Myocyte (in vitro differentiated cells): ENCODE measurements at regions not wholly inside any gene's neighbourhood (a gene's known extent, or its start where the extent isn't known, plus 50 kb on each side); places are given as distances from the start of the nearest gene placed in this dataset.
"Not testable (repeated sequence)": the region's sequence is repeated elsewhere in the genome, so short reads cannot be mapped to it uniquely, and the experiment has no call there.

Experiments
- DNase-seq: peaks from one replicate; pipeline ENCODE4 v3.0.0-alpha.2; 2012; ENCODE audit warnings: low read depth

DNA sequence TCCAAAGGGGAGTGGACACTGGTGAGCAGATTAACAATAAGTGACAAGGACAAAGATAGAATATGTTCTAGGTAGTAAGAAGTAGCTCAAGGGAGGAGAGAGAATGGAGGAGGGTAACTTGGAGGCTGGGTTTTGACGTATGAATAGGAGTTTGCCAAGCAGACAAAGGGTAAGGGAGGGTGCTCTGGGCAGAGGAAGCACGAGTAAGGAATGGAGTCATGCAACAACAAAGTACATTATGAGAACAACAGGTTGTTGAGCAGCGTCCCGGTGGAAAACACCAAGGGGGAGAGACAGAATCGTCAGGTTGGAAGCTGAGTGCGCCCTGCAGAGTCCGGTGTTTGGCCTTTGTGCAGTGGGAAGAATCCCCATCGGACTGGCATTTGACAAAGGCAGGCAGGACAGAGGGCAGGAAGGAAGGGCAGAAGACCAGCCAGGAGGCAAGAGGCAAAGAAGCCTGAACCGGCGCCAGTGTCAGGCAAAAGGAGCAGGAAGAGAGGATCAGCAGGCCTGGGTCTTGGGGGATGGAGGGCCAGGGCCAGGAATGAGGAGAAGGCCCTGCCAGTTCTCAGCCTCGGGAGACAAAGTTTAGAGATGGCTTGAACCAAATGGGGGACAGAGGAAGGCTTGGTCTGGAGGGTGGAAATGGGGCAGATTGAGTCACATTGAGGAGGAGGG, 134.3 kb upstream of the TNRC6C start:
- DNase-seq: no peak

DNA sequence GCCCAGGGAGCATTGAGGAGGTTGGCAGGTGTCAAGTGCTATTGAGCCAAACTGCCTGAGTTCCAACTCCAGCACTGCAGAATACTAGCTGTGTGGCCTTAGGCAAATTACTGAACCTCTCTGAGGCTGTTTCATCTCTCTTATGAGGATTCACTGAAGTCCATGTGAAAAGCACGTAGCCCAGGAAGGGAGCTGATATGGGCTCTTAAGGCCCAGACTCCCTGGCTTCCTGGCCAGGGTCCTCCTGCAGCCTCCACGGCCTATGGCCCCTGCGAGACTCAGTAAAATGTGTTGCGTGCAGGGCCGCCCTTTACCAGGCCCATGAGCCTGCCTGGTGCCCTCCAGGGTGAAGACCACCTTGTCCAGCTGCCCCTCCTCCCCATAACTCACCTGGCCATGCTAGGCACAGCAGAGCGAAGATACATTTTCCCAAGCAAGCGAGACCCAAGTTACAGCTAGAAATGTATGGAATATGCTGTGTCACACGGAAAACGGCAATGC, 133.7 kb upstream of the TNRC6C start:
- no peak for DNase-seq

DNA sequence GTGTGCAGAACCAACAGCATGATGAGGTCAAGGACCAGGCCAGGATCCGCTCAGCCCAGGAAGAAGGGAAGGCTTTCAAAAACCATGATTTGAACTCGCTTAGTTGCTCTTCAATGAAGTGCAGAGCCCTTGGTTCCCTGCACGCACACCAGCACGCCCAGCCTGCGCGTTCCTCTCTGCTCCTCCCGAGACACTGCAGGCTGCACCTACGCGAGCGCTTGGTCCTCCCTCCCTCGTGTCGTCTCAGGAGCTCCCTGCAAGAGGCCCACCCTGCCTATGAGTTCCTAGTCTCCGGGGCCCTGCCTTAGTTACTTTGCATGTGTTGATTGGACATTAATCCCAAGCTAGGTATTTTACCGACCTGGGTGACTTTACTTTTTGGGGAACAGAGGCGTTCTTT, 132.9 kb upstream of the TNRC6C start:
- DNase-seq: no peak

DNA sequence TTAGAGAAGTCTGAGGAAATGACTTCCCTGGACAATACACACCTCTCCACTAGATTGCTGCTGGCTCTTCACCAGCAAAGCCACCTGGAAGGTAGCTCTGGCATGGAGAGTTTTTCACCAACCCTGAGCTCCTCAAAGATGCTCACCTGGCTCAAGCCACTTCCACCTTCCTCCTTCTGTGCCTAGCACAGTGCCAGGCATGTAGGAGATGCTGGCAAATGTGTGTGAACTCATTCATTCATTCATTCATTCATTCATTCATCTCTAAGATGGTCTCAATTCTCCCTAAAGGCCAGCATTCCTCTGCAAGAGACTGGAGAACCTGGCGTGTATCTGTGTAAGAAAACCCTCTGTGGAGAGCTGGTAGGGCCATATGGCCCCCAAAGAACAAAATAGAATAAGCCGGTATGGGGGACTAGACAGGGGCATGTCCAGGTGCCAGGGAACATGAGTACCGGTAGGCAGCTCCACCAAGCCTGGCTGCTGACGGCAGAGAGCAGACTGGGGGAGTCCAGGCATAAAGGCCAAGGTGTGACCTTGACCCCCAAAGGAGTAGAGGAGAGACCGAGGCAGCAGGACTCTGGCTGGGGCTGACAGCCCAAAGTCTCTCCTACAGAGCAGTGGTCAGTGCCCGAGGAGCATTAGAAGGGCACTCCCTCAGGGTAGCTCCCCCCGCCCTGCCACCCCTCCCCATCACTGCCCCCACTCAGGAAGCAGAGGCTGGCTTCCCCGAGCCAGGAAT, 132.2 kb upstream of the TNRC6C start:
- DNase-seq: no peak

DNA sequence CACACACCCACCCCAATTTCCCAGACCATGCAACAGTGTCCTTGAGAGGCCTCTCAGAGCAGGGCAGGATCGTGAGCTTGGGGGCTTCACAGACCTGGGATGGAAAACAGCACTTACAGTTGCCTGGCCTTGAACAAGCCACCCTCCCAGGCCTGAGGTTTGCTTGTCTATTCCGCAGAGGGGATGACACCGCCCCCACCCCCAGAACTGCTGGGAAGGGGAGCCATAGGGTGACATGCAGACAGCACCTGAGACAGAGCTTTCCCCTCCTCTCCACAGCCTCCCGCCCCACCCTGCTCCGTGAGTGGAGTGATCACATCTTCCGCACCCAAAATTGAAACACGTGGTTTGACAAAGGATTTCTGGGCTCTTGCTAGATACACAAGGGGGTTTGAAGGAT, 131.5 kb upstream of the TNRC6C start:
- no peak for DNase-seq

DNA sequence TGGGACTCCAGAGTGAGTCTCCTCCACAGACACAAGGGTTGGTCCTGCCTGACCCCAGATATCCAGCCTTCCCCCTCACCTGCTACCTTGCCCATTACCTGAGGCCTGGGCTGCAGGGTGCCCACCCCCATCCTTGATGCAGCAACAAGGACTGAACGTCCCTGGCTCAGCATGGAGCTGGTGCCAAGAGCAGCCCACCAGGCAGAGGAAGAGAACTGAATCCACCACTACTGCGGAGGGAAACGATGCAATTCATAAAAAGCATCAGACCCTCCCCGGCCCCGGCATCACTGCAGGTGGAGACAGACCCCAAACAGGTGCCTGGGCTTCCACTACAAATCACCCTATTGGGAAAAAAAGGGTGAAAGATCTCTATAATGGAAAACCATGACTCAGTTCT, 131.0 kb upstream of the TNRC6C start:
- no peak for DNase-seq

DNA sequence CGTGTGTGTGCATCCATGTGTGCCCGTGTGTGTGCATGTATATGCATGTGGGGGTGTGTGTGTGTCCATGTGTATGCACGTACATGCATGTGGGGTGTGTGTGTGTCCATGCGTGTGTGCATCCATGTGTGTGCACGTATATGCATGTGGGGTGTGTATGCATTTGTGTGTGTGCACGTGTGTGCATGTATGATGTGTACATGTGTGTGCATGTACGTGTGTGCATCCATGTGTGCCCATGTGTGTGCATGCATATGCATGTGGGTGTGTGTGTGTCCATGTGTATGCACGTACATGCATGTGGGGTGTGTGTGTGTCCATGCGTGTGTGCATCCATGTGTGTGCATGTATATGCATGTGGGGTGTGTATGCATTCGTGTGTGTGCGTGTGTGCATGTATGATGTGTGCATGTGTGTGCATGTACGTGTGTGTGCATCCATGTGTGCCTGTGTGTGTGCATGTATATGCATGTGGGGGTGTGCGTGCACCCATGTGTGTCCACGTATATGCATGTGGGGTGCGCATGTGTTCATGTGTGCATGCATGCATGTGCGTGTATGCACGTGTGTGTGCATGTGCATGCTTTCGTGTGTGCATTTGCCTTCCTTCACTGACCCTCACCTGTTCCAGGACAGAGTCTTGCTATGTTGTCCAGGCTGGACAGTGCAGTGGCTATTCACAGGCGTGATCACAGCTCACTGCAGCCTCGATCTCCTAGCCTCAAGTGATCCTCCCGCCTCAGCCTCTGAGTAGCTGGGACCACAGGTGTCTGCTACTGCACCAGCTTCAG, 129.6 kb upstream of the TNRC6C start:
- no peak for DNase-seq

DNA sequence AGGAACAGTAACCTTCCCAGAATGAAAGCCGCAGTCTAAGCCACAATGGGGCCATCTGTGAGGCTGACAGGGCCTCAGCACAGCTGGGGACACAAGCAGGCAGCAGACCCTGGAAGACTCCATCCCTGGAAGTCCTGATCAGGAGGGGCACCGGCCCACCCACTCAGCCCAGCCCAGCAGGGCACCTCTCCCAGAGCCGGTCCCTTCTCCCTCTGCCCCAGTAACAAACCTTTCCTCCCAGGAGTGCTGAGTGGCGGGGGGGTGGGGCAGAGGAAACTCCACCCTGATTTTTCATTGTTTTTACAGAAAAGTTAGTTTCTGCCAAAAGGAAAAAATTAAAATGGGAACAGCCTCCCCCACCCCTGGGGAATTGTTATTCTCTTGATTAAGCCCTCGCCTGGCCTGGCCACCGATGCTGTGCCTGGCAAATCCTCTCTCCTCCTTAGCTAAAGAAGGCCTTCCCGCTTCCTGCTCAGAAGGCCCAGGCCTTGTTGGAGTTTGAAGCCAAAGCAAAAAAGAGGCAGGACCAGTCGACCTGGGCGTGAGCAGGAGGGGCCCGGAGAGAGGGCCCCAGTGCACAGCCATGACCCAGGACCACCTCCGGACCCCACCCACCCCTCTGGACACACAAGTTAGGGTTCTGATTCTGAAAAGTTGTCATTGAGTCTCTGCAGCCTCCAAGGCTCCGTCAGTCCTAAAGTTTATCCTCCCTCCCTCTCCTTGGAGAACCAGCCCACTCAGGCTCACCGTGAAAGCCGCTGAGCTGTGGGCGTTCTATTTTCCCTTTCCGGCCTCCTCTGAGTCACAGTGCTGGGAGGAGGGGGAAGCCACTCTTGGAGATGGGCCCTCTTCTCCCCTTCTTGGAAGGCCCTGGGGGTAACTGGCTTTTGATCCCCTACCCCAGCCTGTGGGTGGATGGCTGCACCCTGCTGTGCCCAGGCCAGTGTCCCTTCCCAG, 128.4 kb upstream of the TNRC6C start:
- DNase-seq: peak; percentile 40

DNA sequence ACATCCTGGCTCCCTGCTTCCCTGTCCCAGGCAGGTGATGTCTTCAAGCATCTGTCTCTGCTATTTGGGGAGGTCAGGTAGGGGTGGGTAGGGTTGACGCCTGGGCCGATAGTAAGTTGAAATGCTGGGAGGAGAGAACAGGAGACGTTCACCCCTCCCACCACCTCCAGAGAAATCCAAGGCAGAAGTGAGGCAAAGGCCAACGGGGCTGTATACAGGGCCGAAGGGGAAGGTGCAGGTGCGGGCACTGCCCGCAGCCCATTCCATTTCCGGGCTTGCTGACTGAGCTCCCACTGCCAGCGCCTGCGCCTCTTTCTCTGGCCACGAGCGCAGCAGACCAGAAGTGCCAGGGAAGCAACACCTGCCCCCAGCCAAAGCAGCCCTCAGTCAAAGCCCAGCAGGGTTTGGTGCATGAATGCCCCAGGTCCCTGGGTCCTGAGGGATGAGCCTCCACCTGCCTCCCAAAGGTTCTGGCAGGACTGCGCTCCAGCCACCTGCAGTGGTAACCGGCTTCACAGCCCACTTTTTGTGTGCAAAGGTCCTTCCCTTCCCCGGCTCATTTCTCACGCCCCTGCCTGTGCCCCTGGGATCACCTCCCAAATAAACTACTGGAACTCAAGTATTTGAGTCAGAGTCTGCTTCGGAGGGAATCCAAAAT, 127.6 kb upstream of the TNRC6C start:
- DNase-seq: no peak

DNA sequence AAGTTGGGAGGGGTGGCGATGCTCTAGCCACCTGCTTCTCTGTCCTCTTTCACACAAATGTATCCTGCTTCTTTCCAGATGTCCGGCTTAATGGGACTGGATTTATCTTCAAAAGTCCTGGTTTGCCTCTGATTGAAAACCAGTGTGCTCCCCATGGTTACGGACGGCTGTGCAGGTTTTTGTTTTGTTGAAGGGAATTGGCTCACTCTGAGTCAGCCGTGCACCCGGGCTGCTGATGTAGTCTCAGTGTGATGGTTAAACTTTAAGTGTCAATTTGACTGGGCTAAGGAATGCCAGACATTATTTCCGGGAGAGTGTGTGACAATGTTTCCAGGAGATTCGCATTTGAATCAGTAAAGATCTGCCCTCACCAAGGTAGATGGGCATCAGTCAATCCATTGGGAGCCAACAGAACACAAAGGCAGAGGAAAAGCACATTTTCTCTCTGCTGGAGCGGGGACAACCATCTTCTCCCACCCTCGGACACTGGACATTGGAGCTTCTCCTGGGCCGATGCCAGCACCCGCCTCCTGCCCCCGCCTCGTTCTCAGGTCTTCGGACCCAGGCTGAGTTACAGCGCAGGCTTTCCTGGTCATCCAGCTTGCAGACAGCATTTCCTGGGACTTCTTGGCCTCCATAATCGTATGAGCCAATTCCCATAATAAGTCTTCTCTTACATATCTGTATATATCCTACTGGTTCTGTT, 126.9 kb upstream of the TNRC6C start:
- no peak for DNase-seq

DNA sequence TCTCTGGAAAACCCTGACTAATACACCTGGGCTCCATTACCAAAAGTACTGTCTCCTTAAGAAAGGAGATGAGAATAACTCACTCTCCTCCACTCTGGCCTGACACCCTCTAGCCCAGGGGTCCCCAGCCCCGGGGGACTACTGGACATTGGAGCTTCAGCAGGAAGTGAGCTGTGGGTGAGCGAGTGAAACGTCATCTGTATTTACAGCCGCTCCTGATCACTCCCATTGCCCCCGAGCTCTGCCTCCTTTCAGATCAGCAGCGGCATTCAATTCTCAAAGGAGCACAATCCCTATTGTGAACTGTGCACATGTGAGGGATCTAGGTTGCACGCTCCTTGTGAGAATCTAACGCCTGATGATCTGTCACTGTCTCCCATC, 126.3 kb upstream of the TNRC6C start:
- DNase-seq: no peak

DNA sequence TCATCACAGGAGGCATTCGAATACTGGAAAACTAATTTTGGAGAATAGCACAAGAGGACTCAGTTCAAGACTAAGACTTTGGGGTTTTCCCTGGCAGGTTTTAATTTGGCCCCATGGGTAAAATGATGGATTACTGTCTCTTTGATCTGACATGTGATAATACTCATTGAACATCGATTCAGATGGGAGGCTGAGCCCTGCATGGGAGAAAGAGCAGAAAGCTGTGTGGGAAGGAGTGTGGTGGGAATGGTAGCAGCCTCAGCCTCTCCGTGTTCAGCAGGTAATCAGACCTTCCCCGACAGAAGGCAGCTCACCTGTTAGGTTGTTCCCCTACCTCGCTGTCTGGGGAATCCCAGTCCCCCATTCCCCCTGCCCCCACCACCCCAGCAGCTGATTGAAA, 124.7 kb upstream of the TNRC6C start:
- no peak for DNase-seq

DNA sequence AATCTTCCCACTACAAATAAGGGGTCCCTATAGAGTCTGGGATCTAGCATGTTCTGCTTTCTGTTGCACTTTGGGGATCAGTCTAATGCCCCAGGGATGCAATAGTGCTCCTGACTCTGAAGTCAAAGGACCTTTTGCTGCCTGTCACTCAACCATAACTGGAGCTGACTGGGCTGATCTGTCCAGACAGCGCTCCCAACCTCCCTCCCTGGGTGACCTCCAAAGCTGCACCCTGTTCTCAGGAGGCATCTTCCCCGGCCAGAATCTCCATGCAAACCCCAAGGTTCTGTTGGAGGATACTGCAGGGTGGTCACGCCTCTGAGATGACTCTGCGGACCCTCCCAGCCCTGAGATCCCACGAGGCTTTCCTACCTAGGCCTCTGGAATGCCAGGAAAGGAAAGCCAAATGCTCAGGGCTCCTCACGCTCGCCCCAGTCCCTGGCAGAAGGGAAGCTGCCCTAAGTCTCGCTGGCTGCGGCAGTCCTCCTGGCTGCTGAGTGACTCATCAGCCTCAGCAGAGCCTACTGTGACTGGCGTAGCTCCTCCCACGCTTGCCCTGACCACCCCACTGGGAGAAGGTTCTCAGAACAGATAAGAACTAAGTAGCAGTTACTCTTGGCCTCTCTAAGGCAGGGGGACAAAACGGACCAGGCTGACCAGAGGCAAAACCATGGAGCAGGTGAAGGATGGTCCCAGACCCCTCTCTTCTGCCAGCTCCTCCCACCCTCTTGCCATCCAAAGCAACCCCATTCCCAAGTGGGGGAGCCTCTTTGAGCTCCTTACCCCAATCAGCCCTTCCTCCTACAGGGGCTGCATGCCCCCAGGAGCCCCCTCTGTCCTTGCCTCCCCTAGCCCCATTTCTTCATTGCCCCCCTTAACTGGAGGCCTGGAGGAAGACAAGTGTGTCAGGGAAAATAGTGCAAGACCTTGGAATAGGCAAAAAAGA, 124.1 kb upstream of the TNRC6C start:
- DNase-seq: peak; percentile 80

DNA sequence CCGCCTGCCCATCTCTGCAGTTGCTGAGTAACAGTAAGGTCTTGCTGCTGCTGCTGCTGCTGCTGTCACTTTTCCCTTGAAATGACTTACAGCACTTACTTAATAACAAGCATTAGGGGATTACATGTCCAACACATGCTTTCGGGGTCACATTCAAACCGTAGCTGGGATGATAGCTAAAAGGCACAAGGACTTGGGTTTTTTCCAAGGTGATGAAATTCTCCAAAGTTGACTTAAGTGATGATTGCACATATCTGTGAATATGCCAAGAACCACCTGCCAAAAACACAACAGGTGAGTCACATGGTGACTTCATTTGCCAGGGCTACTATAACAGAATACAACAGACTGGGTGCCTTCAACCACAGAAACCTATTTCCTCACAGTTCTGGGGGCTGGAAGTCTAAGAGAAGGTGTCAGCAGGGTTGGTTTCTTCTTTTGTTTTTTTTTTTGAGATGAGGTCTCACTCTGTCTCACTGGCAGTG, 121.9 kb upstream of the TNRC6C start:
- no peak for DNase-seq

DNA sequence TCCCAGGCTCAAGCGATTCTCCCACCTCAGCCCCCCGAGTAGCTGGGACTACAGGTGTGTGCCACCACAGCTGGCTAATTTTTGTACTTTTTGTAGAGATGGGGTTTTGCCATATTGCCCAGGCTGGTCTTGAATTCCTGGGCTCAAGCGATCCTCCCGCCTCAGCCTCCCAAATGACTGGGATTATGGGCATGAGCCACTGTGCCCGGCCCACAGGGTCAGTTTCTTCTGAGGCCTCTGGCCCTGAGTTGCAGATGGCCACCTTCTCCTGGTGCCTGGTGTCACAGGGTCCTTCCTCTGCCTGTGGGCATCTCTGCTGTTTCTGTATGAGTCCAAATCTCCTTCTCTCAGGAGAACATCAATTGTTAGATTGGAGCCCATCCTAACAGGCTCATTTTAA, 121.4 kb upstream of the TNRC6C start:
- not testable (repeated sequence) for DNase-seq

DNA sequence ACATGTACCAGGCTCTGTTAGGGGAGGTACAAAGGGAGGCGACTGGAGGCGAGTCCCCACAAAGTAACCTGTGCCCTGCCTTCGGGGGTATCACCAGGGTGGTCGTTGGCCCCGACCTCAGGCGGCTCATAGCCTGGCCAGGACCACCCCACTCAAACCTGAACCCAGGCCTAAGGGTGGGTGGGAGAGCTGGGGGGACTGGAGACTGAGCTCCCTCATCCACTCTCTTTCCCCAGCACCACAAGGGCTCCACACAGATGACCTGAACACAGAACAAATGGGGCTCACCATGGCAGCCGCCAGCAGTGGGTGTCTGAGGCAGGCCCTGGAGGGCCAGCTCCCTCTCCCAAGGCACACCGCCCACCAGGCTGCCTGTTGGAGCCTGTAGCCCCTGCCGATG, 120.6 kb upstream of the TNRC6C start:
- DNase-seq: no peak

DNA sequence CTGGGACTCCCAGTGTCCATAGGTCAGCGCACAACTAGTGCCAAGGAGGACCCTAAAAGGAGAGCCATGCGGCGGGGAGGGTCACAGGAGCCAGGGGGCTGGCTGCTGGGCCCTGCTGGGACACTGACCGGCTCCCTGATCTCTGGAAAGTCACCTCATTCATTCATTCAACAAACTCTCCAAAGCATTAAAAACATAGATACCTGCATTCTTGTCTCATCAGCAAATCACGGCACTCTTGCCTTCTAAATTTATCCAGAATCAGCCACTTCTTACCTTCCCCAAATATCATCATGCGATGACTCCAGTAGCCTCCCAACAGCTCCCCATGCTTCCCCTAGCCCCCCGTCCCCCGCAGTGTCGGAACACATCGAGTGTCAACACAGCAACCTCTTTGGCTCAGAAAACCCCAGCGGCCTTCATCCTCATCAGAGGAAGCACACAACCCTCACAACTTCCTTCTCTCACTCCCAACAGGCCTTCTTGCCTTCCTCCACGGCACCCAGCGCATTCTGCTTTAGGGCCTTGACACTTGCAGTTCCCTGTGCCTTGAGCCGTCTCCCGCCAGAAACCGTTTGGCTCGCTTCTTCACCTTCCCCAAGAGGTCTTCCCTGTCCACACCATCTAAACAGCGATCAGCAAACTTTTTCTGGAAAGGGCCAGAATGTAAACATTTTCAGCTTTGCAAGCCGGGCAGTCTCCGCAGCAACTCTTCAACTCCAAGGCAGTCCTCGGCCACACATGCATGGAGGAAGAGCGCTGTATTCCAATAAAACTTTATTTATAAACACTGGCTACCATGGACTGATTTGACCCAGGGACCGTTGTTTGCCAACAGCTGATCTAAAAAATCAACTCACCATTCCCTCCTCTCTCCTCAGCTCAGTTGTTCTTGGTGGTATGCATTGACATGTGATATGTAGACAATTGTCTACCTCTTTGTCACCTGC, 119.5 kb upstream of the TNRC6C start:
- DNase-seq: no peak
